ENCODE measurements at regions not wholly inside any gene's neighbourhood (a gene's known extent, or its start where the extent isn't known, plus 50 kb on each side); places are given as distances from the start of the nearest gene placed in this dataset.

DNA sequence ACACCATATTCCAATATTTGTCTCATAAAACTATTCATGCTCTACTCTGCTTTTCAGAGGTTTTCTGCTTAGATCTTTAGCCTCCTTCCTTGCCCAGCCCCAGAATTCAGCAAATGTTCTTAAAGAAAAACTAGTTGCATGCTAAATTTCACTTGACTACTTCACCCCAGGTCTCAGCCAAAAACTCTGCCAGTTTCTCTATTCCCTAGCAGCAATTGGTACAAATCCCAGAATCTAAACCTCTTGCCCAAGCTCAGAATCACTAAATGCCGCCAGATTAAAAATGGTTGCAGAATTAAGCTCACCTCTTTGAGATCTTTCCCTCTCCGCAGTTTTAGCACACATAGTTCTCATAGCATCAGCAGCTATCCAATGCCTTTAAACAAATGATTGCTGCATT, 331.2 kb upstream of the SMARCA2 start:
- intact Hi-C loops (cut with DNase I; ENCODE audit: low total_unique reads) = no loop called here
- no peak for DNase-seq
- no peaks in the 10 kb centered on the region for H3K9me3 ChIP-seq
- TF ChIP-seq, protein P1, sequence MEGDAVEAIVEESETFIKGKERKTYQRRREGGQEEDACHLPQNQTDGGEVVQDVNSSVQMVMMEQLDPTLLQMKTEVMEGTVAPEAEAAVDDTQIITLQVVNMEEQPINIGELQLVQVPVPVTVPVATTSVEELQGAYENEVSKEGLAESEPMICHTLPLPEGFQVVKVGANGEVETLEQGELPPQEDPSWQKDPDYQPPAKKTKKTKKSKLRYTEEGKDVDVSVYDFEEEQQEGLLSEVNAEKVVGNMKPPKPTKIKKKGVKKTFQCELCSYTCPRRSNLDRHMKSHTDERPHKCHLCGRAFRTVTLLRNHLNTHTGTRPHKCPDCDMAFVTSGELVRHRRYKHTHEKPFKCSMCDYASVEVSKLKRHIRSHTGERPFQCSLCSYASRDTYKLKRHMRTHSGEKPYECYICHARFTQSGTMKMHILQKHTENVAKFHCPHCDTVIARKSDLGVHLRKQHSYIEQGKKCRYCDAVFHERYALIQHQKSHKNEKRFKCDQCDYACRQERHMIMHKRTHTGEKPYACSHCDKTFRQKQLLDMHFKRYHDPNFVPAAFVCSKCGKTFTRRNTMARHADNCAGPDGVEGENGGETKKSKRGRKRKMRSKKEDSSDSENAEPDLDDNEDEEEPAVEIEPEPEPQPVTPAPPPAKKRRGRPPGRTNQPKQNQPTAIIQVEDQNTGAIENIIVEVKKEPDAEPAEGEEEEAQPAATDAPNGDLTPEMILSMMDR (IDR thresholded peaks at IDR 0.05) = no peak
- TF ChIP-seq EP300 (IDR thresholded peaks at IDR 0.05) (no peak), POLR2A (IDR thresholded peaks at IDR 0.05) (no peak), POLR2AphosphoS5 (IDR thresholded peaks at IDR 0.05) (no peak)
- 84 to 90% (median 84%) methylated on average over 2 of the region's 2 CpGs for WGBS, 5 donors
- H3K36me3 ChIP-seq = no peaks in the 10 kb centered on the region
- no peaks in the 10 kb centered on the region for H3K27me3 ChIP-seq
- H3K27ac ChIP-seq = no peak overlapping the region
- H3K4me3 ChIP-seq = no peak overlapping the region
- H3K4me1 ChIP-seq = no peaks in the 10 kb centered on the region

DNA sequence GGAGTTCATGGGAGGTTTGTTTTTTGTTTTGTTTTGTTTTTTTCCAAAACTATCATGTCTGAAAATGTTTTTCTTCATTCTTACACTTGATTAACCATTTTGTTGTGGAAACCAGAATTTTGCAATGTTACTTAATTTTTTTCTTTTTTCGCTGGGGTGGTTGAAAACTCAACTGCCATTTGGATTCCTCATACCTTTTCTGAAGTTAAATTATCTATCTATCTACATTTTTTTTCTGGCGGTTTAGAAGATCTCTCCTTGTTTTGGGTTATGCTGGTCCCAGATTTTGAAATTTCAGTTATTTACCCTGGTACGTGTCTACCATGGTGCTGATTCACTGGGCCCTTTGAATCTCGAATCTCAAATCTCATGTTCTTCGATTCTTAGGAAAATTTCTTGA, 316.2 kb upstream of the SMARCA2 start:
- 89 to 92% (median 91%) methylated on average over 5 of the region's 5 CpGs for WGBS, 5 donors
- DNase-seq = no peak
- H3K4me1 ChIP-seq = no peaks in the 10 kb centered on the region
- H3K4me3 ChIP-seq = no peak overlapping the region
- no peak for TF ChIP-seq POLR2AphosphoS5 (IDR thresholded peaks at IDR 0.05)
- TF ChIP-seq, protein P1 (IDR thresholded peaks at IDR 0.05) = no peak
- no peak for TF ChIP-seq EP300 (IDR thresholded peaks at IDR 0.05)
- no peak for TF ChIP-seq POLR2A (IDR thresholded peaks at IDR 0.05)
- H3K9me3 ChIP-seq = no peaks in the 10 kb centered on the region
- no peaks in the 10 kb centered on the region for H3K27me3 ChIP-seq
- intact Hi-C loops (cut with DNase I; ENCODE audit: low total_unique reads) = no loop called here
- no peaks in the 10 kb centered on the region for H3K36me3 ChIP-seq
- H3K27ac ChIP-seq = no peak overlapping the region

GRCh38 chr9:1701113-1701512, 314.0 kb upstream of the SMARCA2 start:
- Histone ChIP-seq H3K4me1 (no peaks in the 10 kb centered on the region), H3K27me3 (no peaks in the 10 kb centered on the region), H3K4me3 (no peak overlapping the region), H3K27ac (no peak overlapping the region), H3K36me3 (no peaks in the 10 kb centered on the region), H3K9me3 (no peaks in the 10 kb centered on the region)
- WGBS, 5 donors = 86 to 95% (median 90%) methylated on average over 2 of the region's 2 CpGs
- no peak for DNase-seq
- intact Hi-C loops (cut with DNase I; ENCODE audit: low total_unique reads) = no loop called here
- no peak for TF ChIP-seq POLR2A (IDR thresholded peaks at IDR 0.05)
- no peak for TF ChIP-seq EP300 (IDR thresholded peaks at IDR 0.05)
- no peak for TF ChIP-seq POLR2AphosphoS5 (IDR thresholded peaks at IDR 0.05)
- TF ChIP-seq, protein P1 (IDR thresholded peaks at IDR 0.05) = no peak

GRCh38 chr9:1702701-1703100, 312.4 kb upstream of the SMARCA2 start:
- WGBS, 5 donors = 52 to 70% (median 64%) methylated on average over 3 of the region's 3 CpGs
- Histone ChIP-seq H3K9me3 (no peaks in the 10 kb centered on the region), H3K27ac (no peak overlapping the region), H3K4me3 (no peak overlapping the region), H3K27me3 (no peaks in the 10 kb centered on the region), H3K36me3 (no peaks in the 10 kb centered on the region), H3K4me1 (no peaks in the 10 kb centered on the region)
- TF ChIP-seq POLR2A (IDR thresholded peaks at IDR 0.05) = no peak
- TF ChIP-seq, protein P1 (IDR thresholded peaks at IDR 0.05) = no peak
- no peak for TF ChIP-seq POLR2AphosphoS5 (IDR thresholded peaks at IDR 0.05)
- TF ChIP-seq EP300 (IDR thresholded peaks at IDR 0.05) = no peak
- intact Hi-C loops (cut with DNase I; ENCODE audit: low total_unique reads) = no loop called here
- no peak for DNase-seq

Data from stomach (tissue), 8 donors.